ENCODE measurements at regions not wholly inside any gene's neighbourhood (a gene's known extent, or its start where the extent isn't known, plus 50 kb on each side); places are given as distances from the start of the nearest gene placed in this dataset.

- H3K4me2 ChIP-seq (ENCODE audit: insufficient read depth, low read length) = no peak overlapping the region
- H3K79me2 ChIP-seq (ENCODE audit: insufficient read depth, low read length) = no peaks in the 10 kb centered on the region
- H3K27me3 ChIP-seq (ENCODE audit: insufficient read depth, low read length) = peaks cover 4% of the 10 kb centered on the region
- H3K9me3 ChIP-seq (ENCODE audit: low read depth, low read length) = no peaks in the 10 kb centered on the region
- H3K27ac ChIP-seq (ENCODE audit: low read depth, low read length) = no peak overlapping the region
- no peaks in the 10 kb centered on the region for H3K36me3 ChIP-seq (ENCODE audit: insufficient read depth, low read length)
- DNase-seq (ENCODE audit: insufficient read length, low spot score, missing footprints) = no peak
- no peak overlapping the region for H2AFZ ChIP-seq (ENCODE audit: low read length)
- no peaks in the 10 kb centered on the region for H4K20me1 ChIP-seq (ENCODE audit: insufficient read depth, low read length)
- TF ChIP-seq, protein P1, sequence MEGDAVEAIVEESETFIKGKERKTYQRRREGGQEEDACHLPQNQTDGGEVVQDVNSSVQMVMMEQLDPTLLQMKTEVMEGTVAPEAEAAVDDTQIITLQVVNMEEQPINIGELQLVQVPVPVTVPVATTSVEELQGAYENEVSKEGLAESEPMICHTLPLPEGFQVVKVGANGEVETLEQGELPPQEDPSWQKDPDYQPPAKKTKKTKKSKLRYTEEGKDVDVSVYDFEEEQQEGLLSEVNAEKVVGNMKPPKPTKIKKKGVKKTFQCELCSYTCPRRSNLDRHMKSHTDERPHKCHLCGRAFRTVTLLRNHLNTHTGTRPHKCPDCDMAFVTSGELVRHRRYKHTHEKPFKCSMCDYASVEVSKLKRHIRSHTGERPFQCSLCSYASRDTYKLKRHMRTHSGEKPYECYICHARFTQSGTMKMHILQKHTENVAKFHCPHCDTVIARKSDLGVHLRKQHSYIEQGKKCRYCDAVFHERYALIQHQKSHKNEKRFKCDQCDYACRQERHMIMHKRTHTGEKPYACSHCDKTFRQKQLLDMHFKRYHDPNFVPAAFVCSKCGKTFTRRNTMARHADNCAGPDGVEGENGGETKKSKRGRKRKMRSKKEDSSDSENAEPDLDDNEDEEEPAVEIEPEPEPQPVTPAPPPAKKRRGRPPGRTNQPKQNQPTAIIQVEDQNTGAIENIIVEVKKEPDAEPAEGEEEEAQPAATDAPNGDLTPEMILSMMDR (IDR thresholded peaks at IDR 0.05; ENCODE audit: extremely low read depth, low read depth, low read length) = no peak
- H3K4me1 ChIP-seq (ENCODE audit: insufficient read depth, low read length) = no peaks in the 10 kb centered on the region
- no peak overlapping the region for H3K4me3 ChIP-seq (ENCODE audit: insufficient read depth, low read length)
Measured at GRCh38 chr5:124262991-124263571, 483.4 kb downstream of the ZNF608 start.

DNA sequence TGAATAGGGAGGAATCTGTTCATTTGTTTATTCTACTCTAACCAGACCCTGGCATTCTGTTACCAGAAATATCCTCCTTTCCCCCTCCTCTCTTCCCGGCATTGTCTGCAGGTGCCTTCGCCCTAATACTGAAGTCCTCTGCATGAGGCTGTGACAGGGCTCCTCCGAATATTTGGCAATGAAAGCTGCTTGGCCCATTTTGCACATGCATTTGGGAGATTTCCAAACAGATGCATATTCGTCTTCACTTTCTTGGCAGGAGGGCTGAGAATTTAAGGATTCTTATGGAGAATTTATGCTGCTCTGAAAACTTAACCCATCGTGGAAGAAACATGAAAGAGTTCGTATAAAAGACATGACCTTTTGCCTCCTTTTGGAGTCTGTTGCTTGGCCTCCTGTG lies 484.0 kb downstream of the ZNF608 start:
- no peaks in the 10 kb centered on the region for H4K20me1 ChIP-seq (ENCODE audit: insufficient read depth, low read length)
- no peak overlapping the region for H2AFZ ChIP-seq (ENCODE audit: low read length)
- H3K36me3 ChIP-seq (ENCODE audit: insufficient read depth, low read length) = no peaks in the 10 kb centered on the region
- H3K79me2 ChIP-seq (ENCODE audit: insufficient read depth, low read length) = no peaks in the 10 kb centered on the region
- TF ChIP-seq, protein P1 (IDR thresholded peaks at IDR 0.05; ENCODE audit: extremely low read depth, low read depth, low read length) = no peak
- no peaks in the 10 kb centered on the region for H3K9me3 ChIP-seq (ENCODE audit: low read depth, low read length)
- H3K4me3 ChIP-seq (ENCODE audit: insufficient read depth, low read length) = no peak overlapping the region
- H3K27me3 ChIP-seq (ENCODE audit: insufficient read depth, low read length) = peaks cover 4% of the 10 kb centered on the region
- DNase-seq (ENCODE audit: insufficient read length, low spot score, missing footprints) = no peak
- H3K4me2 ChIP-seq (ENCODE audit: insufficient read depth, low read length) = no peak overlapping the region
- no peaks in the 10 kb centered on the region for H3K4me1 ChIP-seq (ENCODE audit: insufficient read depth, low read length)
- H3K27ac ChIP-seq (ENCODE audit: low read depth, low read length) = no peak overlapping the region

- H3K36me3 ChIP-seq (ENCODE audit: insufficient read depth, low read length) = no peaks in the 10 kb centered on the region
- TF ChIP-seq, protein P1 (IDR thresholded peaks at IDR 0.05; ENCODE audit: extremely low read depth, low read depth, low read length) = no peak
- no peak overlapping the region for H3K4me3 ChIP-seq (ENCODE audit: insufficient read depth, low read length)
- H3K27me3 ChIP-seq (ENCODE audit: insufficient read depth, low read length) = peaks cover 4% of the 10 kb centered on the region
- no peaks in the 10 kb centered on the region for H3K4me1 ChIP-seq (ENCODE audit: insufficient read depth, low read length)
- no peak overlapping the region for H3K27ac ChIP-seq (ENCODE audit: low read depth, low read length)
- H3K79me2 ChIP-seq (ENCODE audit: insufficient read depth, low read length) = no peaks in the 10 kb centered on the region
- no peak overlapping the region for H3K4me2 ChIP-seq (ENCODE audit: insufficient read depth, low read length)
- no peaks in the 10 kb centered on the region for H4K20me1 ChIP-seq (ENCODE audit: insufficient read depth, low read length)
- DNase-seq (ENCODE audit: insufficient read length, low spot score, missing footprints) = no peak
- no peak overlapping the region for H2AFZ ChIP-seq (ENCODE audit: low read length)
- no peaks in the 10 kb centered on the region for H3K9me3 ChIP-seq (ENCODE audit: low read depth, low read length)
Measured at GRCh38 chr5:124261848-124262247, 484.6 kb downstream of the ZNF608 start.

DNA sequence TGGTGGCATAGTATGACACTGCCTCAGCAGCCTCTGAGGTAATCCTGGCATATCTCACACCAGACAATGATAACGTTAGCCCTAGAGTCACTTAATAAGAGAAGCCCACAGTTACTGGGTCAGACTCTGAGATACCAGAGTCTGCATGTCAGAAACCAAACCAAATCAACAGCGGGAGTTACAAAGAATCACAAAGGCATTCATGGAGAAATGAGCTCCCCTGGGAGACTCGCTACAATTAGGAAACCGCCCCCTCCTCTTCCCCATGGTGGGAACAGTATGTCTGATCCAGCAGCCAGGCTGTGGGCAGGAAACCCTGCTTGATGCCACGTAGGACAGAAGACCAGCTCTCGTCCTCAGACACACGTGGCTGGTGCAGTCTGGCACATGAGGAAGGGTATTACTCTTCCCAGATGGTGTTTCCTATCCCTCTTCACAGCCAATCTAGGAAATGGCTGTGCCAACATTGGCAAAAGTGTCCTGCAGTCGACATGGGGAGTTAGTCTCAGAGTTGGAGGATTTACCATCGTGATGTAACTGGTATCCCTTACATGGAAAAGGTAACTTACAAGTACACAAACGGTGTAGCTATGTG lies 485.4 kb downstream of the ZNF608 start:
- H3K79me2 ChIP-seq (ENCODE audit: insufficient read depth, low read length) = no peaks in the 10 kb centered on the region
- no peaks in the 10 kb centered on the region for H3K9me3 ChIP-seq (ENCODE audit: low read depth, low read length)
- no peak overlapping the region for H2AFZ ChIP-seq (ENCODE audit: low read length)
- H3K36me3 ChIP-seq (ENCODE audit: insufficient read depth, low read length) = no peaks in the 10 kb centered on the region
- H3K4me2 ChIP-seq (ENCODE audit: insufficient read depth, low read length) = no peak overlapping the region
- no peaks in the 10 kb centered on the region for H4K20me1 ChIP-seq (ENCODE audit: insufficient read depth, low read length)
- TF ChIP-seq, protein P1 (IDR thresholded peaks at IDR 0.05; ENCODE audit: extremely low read depth, low read depth, low read length) = no peak
- no peak for DNase-seq (ENCODE audit: insufficient read length, low spot score, missing footprints)
- H3K27ac ChIP-seq (ENCODE audit: low read depth, low read length) = no peak overlapping the region
- H3K4me3 ChIP-seq (ENCODE audit: insufficient read depth, low read length) = no peak overlapping the region
- peaks cover 4% of the 10 kb centered on the region for H3K27me3 ChIP-seq (ENCODE audit: insufficient read depth, low read length)
- no peaks in the 10 kb centered on the region for H3K4me1 ChIP-seq (ENCODE audit: insufficient read depth, low read length)
